ENCODE measurements at regions not wholly inside any gene's neighbourhood (a gene's known extent, or its start where the extent isn't known, plus 50 kb on each side); places are given as distances from the start of the nearest gene placed in this dataset.

DNA sequence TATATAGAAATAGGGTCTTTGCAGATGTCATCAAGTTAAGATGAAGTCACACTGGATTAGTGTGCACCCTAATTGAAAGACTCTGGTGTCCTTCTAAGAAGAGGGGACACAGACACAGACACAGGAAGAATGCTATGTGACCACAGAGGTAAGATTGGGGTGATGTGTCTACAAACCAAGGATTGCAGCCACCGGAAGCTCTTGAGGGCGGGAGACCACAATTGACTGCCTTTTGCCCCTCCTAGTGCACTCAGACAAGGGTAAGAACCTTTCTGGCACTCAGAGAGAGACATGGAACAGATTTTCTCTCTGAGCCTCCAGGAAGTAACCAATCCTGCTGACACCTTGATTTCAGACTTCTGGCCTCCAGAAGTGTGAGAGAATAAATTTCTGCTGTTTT, 51.2 kb upstream of the ARAP3 start:
- TF ChIP-seq, protein P1, sequence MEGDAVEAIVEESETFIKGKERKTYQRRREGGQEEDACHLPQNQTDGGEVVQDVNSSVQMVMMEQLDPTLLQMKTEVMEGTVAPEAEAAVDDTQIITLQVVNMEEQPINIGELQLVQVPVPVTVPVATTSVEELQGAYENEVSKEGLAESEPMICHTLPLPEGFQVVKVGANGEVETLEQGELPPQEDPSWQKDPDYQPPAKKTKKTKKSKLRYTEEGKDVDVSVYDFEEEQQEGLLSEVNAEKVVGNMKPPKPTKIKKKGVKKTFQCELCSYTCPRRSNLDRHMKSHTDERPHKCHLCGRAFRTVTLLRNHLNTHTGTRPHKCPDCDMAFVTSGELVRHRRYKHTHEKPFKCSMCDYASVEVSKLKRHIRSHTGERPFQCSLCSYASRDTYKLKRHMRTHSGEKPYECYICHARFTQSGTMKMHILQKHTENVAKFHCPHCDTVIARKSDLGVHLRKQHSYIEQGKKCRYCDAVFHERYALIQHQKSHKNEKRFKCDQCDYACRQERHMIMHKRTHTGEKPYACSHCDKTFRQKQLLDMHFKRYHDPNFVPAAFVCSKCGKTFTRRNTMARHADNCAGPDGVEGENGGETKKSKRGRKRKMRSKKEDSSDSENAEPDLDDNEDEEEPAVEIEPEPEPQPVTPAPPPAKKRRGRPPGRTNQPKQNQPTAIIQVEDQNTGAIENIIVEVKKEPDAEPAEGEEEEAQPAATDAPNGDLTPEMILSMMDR (IDR thresholded peaks at IDR 0.05 in 8 of 11, conservative IDR thresholded peaks at IDR 0.05 in 3 of 11) = no peak
- no peak for TF ChIP-seq POLR2AphosphoS5 (IDR thresholded peaks at IDR 0.05)
